ENCODE measurements at regions not wholly inside any gene's neighbourhood (a gene's known extent, or its start where the extent isn't known, plus 50 kb on each side); places are given as distances from the start of the nearest gene placed in this dataset.

GRCh38 chr11:11108026-11108425 lies 245.0 kb downstream of the CSNK2A3 start:
- Histone ChIP-seq H3K27me3 (replicated peaks; ENCODE audit: insufficient read depth) (no peaks in the 10 kb centered on the region), H3K36me3 (no peaks in the 10 kb centered on the region), H3K4me1 (ENCODE audit: control insufficient read depth in 1 of 2, low read depth in 2 of 2) (no peaks in the 10 kb centered on the region), H3K27ac (no peak overlapping the region), H3K4me3 (no peak overlapping the region), H3K9me3 (no peaks in the 10 kb centered on the region)
- DNase-seq (ENCODE audit: low spot score) (no peak), ATAC-seq (ENCODE audit: insufficient number of reproducible peaks, low FRiP score, low read depth) (no peak)
- TF ChIP-seq CTCF (IDR thresholded peaks at IDR 0.05) = no peak

GRCh38 chr11:11107076-11107723 lies 245.8 kb downstream of the CSNK2A3 start:
- Histone ChIP-seq H3K4me3 (no peak overlapping the region), H3K27me3 (replicated peaks; ENCODE audit: insufficient read depth) (no peaks in the 10 kb centered on the region), H3K9me3 (no peaks in the 10 kb centered on the region), H3K4me1 (ENCODE audit: control insufficient read depth in 1 of 2, low read depth in 2 of 2) (no peaks in the 10 kb centered on the region), H3K27ac (no peak overlapping the region), H3K36me3 (no peaks in the 10 kb centered on the region)
- no peak for TF ChIP-seq CTCF (IDR thresholded peaks at IDR 0.05)
- DNase-seq (ENCODE audit: low spot score) (no peak), ATAC-seq (ENCODE audit: insufficient number of reproducible peaks, low FRiP score, low read depth) (no peak)

DNA sequence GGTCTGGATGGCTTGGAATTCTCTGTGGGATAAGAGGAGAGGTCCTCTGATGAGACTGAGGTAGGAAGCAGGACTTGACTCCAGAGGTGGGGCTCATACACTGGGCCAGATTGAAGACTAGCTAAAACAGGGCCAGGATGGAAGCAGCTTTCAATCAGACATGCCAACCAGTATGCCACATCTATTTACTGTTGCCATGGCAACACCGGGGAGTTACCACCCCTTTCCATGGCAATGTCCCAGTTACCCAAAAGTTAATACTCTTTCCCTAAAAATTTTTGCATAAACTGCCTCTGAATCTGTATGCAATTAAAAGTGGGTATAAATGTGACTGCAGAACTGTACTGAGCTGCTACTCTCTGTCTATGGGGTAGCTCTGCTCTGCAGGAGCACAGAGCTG lies 247.5 kb upstream of the ZBED5 start:
- H3K4me1 ChIP-seq (ENCODE audit: control insufficient read depth in 1 of 2, low read depth in 2 of 2) = peaks cover 0 to 8% of the 10 kb centered on the region in 2 donors
- no peaks in the 10 kb centered on the region for H3K36me3 ChIP-seq
- no peak for DNase-seq (ENCODE audit: low spot score)
- H3K4me3 ChIP-seq = no peak overlapping the region
- H3K27ac ChIP-seq = no peak overlapping the region
- H3K27me3 ChIP-seq (replicated peaks; ENCODE audit: insufficient read depth) = no peaks in the 10 kb centered on the region
- H3K9me3 ChIP-seq = no peaks in the 10 kb centered on the region
- TF ChIP-seq CTCF (IDR thresholded peaks at IDR 0.05) = no peak
- ATAC-seq (ENCODE audit: insufficient number of reproducible peaks, low FRiP score, low read depth) = no peak

- Histone ChIP-seq H3K4me3 (no peak overlapping the region), H3K4me1 (ENCODE audit: control insufficient read depth in 1 of 2, low read depth in 2 of 2) (peaks cover 0 to 12% of the 10 kb centered on the region in 2 donors), H3K27me3 (replicated peaks; ENCODE audit: insufficient read depth) (no peaks in the 10 kb centered on the region), H3K27ac (no peak overlapping the region), H3K36me3 (no peaks in the 10 kb centered on the region), H3K9me3 (no peaks in the 10 kb centered on the region)
- ATAC-seq (ENCODE audit: insufficient number of reproducible peaks, low FRiP score, low read depth) (no peak), DNase-seq (ENCODE audit: low spot score) (no peak)
- TF ChIP-seq CTCF (IDR thresholded peaks at IDR 0.05) = no peak
Measured at GRCh38 chr11:11095831-11096723, 238.2 kb upstream of the ZBED5 start.

GRCh38 chr11:11090495-11090894 lies 232.6 kb upstream of the ZBED5 start:
- H3K27ac ChIP-seq = no peak overlapping the region
- no peak for ATAC-seq (ENCODE audit: insufficient number of reproducible peaks, low FRiP score, low read depth)
- no peaks in the 10 kb centered on the region for H3K36me3 ChIP-seq
- no peaks in the 10 kb centered on the region for H3K27me3 ChIP-seq (replicated peaks; ENCODE audit: insufficient read depth)
- no peak overlapping the region for H3K4me3 ChIP-seq
- no peaks in the 10 kb centered on the region for H3K9me3 ChIP-seq
- no peak for TF ChIP-seq CTCF (IDR thresholded peaks at IDR 0.05)
- no peaks in the 10 kb centered on the region for H3K4me1 ChIP-seq (ENCODE audit: control insufficient read depth in 1 of 2, low read depth in 2 of 2)
- no peak for DNase-seq (ENCODE audit: low spot score)
